Left hindlimb (tissue), 1 donor: ENCODE measurements at regions not wholly inside any gene's neighbourhood (a gene's known extent, or its start where the extent isn't known, plus 50 kb on each side); places are given as distances from the start of the nearest gene placed in this dataset.

Experiments used
- DNase-seq: peaks from one replicate; pipeline ENCODE4 v3.0.0-alpha.2; 2018

DNA sequence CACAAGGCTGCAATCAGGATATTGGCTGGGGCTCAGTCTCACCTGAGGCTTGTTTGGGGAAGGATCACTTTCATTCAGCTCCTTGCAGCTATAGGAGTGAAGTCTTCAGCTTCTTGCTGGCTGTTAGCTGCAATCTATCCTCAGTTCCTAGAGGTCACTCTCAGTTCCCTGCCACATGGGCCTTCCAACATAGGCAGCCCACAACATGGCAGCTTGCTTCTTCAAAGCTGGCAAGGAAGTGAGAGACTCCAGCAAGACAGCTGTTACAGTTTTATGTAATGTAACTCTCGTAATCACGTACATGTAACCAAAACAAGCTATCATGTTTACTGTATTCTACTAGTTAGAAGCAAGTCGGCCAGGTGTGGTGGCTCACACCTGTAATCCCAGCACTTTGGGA is 226.9 kb downstream of the CDC5L start:
- no peak for DNase-seq

DNA sequence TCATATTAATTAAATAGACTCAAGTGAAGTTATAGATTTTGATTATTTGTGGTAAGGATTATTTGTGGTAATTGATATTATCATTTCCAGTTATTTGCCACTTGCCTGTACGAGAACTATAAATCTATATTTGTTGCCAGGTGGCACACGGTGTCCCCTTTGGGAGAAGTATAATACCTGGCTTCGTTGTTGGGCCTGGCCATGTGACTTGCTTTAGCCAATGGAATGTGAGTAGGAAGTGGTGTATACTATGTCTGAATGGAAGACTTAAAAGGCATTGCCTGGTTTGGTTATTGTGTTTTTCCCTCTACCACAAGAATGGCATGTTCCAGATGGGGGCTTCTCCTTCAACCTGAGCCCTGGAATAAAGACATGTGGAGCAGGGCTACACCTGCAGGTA is 228.1 kb downstream of the CDC5L start:
- no peak for DNase-seq

DNA sequence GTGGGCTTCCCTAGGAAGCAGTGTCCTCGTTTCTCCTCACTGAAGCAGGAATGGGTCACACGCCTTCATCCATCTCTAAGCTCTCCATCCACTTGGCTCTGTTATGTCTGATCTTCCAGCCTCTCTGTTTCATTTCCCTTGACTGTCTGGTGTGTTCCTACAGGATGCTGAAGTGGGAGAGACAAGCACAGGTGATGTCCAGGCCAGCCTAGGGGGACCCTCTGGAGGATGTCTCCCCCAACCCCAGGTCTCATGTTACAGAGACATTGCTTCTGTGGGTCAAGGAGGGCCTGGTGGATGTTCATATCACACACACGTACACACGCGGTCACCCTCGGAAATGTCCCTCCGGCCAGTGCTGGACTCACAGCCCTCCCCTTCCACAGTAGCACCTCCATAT is 229.9 kb downstream of the CDC5L start:
- no peak for DNase-seq

DNA sequence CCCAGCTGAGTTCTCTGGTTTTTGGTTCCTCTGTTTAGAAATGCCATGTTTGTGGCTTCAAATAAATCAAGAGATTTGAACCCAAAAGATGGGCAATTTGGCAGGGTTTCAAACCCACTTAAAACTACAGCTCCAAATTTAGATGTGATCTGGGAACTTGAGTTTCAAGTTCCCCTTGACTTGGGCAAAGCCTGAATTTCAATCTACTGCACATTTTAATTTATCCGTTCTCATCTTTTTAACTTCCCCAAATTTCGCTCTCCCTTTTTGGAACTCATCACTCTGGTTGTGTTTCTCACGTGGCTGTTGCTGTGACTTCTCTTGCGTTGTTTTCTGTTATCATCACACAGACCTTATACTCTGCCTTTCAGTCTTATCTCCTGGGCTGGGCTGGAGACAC is 230.9 kb downstream of the CDC5L start:
- DNase-seq: no peak

DNA sequence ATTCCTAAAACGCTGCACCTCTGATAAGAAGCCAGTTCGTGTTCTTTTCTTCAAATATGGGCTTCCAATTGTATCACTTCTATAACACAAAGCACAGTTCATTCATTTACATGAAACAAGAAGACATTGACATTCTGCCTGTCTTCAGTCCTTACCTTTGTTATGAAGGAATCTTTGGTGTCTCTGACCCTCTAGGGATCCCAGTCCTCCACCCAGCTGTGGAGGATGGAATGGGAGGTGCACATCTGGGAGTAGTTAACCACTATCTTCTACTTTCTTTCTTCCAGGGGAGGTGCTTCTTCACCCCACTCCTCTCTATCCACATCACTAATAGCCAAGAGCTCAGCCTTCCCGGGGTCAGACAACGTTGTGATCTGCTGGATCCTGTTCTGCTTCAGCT is 233.4 kb downstream of the CDC5L start:
- DNase-seq: no peak

DNA sequence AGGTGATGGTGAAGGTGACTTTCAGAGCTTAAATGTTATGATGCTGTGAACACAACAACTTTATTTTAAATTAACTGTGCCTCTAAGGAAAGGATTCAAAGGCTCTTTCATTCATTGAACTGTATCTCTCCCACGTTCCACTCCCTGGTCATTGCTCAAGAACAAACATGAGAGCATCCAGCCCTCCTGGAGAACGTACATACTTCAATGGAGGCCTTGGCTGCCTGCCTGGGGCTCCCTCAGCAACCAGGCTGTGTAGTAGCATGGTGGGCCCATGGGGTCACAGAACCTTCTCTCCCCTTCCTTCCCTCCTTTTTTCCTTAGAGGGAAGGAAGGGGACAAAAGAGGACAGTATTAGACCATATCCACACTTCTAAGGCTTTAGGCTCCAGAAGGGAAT is 234.3 kb downstream of the CDC5L start:
- DNase-seq: no peak

DNA sequence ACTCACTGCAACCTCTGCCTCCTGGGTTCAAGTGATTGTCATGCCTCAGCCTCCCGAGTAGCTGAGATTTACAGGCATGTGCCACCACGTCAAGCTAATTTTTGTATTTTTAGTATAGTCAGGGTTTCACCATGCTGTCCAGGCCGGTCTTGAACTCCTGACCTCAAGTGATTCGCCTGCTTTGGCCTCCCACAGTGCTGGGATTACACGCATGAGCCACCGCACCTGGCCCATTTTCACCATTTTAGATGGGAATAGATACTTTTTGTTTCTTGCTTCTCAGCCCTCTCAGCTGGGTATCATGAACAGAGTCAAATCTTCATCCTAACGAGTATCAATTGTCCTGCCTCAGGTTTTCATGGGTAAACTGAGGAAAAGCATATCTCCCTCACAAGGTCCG is 235.0 kb downstream of the CDC5L start:
- no peak for DNase-seq

DNA sequence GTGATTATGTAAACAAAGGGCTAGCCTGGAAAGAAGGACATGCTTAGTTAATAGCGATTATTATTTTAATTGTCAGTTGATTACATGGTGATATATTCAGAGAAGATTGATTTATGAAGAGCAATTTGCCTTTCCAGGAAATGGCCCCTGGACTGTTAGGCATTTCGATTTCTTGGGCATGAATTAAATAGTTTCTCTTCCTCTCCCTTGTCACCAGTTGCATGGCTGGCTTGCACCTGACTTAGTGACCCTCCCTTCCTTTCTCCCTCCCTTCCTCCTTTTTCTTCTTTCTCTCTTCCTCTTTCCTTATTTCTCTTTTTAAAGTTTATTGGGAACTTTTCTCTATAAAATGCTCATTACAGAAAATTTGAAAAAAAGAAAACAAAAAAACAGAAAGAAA is 235.4 kb downstream of the CDC5L start:
- no peak for DNase-seq

DNA sequence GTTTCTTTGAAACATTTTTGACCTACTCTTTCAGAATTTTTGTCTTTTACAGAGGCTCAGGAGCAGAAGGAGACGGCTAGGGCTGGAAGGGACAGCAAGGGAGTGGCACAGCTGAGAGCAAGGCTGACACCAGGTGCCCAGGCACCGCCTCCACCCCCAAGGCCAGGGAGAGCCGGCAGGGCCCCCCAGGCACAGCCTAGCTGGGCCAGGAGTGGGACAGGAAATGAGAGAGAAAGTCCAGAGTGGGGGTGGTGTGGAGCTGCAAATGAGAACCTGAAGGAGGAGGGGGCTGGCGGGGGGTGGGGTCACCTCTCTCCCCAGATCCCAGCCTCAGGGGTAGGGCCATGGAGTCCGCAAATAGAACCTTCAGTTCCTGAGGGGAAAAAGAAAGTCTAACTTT is 236.7 kb downstream of the CDC5L start:
- no peak for DNase-seq

DNA sequence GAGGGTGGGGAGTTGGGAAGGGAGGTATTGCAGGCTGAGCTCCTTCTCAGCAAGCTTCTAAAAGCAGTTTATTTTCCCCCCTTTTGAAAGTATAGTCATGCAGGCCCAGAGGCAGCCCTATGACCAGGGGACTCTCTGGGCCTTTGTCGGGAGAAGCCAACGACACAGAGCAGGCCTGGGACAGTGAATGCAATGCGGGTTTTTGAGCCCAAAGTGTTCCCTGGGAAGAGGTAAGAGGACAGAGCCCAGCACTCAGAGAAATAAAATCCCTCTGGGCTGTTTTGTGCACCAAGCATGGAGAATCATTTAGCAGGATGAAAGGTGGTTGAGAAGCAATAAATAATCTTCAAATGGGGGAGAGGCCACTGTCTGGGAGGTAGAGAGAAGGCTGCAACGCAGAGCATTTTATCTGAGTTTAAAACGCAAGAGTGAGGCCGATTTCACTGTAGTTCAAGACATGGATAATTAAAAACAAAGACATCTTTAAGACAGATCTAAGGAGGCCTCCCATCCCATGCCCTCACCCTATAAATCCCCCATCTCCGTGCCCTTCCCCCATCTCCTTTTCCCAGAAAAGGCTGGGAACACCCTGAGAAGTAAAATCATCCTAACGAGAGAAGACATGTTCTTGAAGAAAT is 237.5 kb downstream of the CDC5L start:
- DNase-seq: no peak

DNA sequence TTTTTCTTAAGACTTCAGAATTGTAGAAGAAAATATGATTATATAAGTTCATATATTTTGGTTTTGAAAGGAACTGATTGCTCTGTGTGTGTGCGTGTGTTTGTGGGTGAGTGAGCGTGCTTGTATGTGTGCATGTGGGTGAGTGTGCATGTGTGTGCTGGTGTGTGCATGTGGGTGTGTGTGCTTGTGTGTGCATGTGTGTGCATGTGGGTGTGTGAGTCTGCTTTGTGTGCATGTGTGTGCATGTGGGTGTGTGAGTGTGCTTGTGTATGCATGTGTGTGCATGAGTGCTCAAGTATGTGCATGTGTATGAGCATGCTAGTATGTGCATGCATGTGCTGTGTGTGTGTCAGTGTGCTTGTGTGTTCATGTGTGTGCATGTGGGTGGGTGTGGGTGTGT is 238.5 kb downstream of the CDC5L start:
- DNase-seq: no peak

DNA sequence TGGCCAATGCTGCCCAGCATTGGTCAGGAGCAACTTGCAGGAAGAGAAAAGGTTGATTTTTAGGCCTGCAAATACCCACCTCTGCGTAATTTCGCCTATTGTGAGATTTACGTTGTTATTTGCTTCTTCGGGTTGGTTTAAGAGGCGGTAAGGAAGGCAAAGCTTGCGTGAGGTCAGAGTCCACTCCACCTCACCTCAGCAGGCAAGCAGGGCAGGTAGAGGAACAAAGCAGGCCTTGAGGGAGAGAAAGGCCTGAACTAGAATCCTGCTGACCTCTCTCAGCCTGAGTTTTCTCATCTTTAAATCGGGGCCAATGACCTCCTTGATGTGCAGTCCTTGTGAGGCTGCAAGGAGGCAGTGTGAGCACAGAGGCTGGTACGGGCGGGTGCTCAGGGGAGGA is 239.1 kb downstream of the CDC5L start:
- DNase-seq: no peak

DNA sequence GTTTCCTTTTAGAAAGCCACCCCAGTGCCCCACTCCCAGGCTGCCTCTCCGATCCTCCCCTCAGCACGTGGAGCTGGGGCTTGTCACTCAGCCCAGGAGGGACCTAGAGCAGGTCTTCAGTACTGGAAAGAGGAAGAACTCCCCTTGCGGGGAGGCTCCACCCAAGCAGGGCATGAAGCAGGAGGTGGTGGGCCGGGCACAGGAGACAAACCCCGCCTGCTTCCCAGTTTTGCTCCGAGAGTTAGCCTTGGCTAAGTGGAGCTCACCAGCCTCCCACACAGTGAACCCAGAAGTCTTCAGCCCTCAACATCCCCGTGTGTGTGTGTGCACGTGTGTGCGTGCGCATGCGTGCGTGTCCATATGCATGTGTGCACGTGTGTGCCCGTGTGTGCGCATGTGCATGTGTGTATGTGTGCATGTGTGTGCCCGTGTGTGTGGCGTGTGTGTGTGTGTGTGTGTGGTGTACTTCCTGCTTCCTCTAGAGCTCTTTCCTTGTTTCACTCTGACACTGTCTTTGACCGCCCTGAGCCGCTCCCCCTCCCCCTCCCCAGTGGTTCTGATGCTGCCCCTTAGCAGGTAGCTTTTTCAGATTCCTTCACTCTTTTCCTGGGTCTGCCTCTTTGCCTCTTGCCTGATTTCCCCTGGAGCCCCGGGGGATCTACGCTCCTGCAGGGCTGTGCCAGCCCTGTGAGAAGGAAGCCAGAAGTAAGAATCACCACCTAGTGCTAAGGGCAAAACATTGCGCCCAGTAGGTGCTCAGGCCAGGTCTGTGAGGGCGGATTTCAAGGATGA is 239.8 kb downstream of the CDC5L start:
- no peak for DNase-seq

DNA sequence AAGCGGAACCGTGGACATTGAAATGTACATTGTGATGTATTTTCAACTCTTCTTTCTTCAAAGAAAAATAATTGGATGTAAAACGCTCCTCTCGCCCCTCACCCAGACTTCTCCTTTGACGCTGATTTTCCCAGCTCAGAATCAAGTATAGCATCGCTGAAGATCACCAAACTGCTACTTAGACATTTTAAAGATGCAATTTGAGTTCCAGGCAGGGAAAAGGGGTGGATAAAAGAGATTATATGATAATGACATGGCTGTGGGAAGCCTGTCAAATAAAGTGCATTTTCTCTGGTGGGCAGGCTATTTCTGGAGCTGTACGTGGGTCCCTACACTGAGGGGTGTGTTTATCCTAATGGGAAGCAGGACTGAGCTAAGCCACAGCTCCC is 240.4 kb downstream of the CDC5L start:
- no peak for DNase-seq

DNA sequence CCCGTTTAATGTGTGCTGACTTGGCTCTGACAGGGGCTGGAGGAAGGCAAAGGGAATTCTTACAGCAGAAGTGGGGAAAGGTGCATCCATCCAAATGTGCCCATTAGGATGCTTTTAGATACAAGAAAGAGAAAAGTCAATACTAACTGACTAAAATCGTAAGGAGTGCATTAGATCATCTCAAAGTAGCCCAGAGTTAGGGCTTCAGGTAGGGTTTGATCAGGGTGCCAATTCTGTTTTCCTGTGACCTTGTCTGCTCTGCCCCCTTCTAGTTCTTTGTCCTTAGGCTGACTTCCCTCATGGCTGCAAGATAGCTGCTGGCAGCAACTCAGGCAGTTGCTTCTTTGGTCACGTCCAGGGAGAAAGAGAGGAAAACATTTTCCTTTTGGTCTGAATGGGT is 240.8 kb downstream of the CDC5L start:
- DNase-seq: no peak

DNA sequence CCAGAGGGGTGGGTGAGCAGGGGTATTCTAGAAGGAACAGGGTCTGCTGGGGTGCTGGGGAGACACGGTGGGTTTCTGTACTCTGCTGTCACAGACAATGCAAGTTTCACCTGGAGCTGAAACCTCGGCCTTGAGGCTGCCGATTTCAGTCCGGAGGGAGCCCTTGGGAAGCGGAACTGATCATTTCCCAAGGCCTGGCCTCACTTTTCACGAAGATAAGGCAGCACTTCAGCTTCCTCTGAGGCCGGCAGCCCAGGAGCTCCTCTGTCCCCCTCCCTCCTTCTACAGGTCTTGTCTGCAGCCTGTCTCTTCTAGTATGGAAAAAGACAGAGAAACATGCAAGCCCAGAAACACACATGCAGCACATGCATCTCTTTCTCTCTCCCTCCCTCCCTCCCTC is 242.1 kb downstream of the CDC5L start:
- no peak for DNase-seq

DNA sequence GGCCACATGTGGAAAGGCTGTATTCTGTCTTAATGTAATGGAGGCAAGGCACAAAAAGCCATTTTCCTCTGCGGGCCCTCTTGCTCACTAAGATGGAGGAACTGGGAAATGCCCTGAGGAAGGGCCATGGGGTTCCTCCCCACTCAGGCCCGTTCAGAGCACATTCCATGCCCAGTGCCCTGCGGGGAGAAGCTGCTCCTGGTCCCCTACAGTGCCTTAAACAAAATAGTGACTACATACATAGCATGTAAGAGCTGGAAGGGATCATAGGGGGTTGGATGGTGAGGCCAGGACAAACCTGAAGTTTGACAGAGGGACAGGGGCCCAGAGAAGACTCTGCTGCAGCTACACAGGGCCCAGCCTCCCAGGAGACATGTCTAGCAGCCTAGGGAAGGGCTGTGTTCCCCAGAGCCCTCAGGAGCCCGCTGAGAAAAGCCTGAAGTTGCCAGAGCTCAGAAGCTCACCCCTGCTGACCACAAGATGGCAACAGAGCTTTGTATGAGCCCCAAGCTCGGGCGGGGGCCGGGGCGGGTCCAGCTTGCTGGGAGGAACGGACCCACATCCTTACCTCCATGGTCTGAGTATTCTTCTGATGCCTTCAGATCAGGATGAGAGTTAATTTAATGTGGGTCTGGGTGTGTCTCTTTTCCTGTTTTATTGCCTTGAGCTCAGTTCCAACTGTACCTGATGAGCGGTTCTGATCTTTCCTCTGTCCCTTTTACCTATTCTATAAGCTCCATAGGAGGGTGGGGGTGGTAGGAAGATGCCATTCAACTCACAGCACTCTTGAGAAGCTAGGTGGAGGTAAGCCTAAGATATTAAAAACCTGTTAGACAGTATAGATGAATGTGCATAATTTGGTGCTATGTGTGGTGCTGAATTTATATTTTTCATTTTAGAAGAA is 242.9 kb downstream of the CDC5L start:
- DNase-seq: peak; percentile 75

DNA sequence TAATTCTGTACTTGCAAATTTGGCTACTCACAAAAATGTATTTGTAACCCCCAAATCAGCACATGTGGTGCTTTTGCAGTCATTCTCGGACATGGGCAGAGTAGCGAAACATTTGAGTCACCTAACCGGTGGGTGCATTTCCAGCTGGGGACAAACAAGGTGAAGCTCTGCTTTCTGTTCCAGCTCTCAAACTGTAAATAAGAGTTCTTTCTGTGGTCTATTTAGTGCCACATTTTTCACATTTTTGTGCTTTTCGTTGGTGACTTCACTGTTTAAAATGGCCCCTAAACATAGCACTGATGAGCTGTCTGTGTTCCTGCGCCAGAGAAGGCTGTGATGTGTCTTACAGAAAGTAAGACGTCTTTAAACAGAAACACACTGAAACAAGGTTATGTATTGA is 244.5 kb downstream of the CDC5L start:
- no peak for DNase-seq

DNA sequence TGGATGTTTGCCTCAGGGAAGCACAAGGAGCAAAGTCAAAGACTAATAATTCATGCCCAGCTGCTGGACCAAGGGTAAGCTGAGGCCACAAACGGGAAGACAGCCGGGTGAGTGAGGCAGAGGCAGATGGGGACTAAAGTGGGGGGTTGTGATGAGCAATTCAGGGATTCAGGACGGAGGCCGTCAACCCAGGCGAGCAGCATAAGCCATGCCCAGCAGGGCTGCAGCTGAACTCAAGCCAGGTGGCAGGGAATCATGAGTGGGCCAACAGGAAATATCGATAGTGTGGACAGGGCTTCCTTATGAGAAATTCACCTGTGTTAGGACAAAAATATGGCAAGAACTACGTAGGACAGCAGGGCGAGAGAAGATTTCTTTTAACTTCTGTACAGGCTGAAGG is 246.8 kb downstream of the CDC5L start:
- no peak for DNase-seq

DNA sequence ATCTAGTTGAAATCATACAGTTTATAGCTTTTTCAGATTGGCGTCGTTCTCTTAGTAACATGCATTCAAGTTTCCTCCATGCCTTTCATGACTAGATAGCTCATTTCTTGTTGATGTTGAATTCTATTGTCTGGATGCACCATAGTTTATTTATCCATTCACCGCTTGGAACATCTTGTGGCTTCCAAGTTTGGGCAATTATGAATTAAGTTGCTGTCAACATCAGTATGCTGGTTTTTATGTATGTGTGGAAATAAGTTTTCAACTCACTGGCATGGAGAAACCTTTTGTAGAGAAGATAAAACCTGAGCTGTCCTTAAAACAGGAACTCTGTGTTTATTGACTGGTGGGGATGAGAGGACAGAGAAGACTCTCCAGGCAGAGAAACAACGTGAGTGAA is 248.0 kb downstream of the CDC5L start:
- DNase-seq: no peak

DNA sequence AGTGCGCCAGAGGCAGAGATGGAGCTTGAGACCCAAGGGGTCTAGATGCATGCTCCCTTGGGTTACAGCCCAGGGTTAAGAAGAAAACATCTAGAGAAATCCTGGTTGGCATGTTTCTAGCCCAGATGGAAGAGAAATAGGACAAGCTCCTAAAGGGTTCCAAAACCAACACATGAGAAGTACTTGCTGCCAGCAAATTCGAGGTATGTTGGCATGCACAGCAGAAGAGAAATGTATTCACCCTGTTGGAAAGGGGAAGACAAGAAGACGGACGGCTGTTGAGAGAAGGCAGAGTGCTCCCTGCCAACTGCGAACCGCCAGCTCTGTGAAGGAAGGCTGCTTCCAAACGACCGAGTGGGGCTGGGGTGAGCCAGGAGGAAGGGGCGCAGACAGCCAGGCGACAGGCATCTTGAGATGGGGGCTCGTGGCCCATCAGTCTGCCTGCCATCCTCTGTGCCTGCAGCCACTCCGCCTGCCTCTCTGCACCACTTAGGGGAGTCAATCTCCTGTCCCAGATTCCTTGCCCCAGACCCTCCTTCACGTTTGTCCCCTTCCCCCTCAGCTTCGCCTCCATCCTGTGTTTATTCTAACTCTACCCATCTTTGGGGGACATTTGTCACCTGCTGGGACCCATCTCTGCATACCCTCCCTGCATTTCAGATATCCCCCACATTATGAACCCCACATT is 249.2 kb downstream of the CDC5L start:
- peak; percentile 77 for DNase-seq

DNA sequence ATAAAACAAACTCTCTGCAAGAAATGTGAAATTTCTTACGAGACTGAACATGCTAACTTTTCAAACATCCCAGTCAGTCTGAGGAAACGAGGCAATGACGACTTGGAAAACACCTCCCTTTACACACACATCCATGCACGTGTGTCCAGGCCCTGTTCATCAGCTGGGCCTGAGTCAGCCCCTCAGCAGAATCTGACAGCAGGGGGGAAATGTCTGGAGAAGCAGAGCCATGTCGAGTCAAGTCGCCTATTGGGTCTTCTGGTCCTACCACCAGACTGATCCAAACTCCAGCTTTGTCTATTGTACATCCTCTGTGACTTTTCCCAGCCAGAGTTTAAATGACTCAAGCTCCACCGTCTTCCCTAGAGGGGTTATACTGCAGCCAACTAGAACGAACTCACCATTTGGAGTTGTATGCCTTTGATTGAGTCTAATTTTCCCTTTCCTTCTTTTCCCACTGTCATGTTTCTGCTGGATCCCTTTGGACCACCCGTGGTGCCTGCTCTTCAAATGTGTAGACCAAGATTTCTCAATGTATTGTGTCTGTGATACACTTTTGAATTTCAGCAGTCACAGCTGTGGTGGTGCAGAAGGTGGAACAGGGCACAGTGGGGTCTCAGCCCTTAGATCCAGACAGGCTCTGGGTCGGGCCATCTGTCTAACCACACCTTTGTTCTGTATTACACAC is 254.0 kb downstream of the CDC5L start:
- DNase-seq: peak; percentile 6

DNA sequence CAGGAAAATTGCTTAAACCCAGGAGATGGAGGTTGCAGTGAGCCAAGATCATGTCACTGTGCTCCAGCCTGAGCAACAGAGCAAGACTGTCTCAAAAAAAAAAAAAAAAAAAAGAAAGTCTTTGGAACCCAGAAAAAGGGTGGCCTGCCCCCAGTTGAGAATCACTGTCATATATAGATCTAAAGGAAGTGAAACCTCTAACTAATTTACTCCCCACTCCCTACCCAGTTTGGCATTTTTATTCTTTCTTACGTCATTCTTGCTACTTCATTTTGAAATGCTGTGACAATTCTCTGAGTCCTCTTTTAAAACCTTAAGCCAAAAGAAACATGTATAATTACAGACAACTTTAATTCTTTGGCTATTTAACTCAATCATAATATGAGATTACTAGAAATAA is 254.8 kb downstream of the CDC5L start:
- no peak for DNase-seq
